GM12872 (cell line): ENCODE measurements at regions not wholly inside any gene's neighbourhood (a gene's known extent, or its start where the extent isn't known, plus 50 kb on each side); places are given as distances from the start of the nearest gene placed in this dataset.

ENCODE experiments used
- CTCF ChIP-seq: IDR thresholded peaks from 3 replicates; pipeline ENCODE4 v1.5.1; 2011; ENCODE audit warnings: low read depth, mild to moderate bottlenecking, low read length, moderate library complexity; ENCODE audit not compliant: insufficient read depth

DNA sequence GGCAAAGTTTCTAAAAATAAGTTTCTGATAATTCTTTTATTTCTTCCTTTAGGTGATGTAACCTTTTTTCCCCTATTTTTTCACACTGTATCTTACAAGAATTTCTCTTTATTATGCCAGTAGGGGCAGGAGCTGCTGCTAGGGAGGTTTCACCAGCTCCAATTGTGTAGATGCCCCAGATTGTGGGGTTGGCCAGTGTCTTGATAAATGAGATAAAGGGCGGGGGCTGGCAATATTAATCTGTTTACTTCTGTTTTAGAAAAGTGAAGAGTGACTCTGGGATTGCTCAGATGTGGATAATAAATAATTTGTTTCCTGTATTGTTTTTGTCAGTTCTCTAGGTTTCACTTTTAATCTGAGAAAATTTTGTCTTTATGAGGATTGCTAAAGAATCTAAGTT, 190.4 kb downstream of the MC4R start:
- TF ChIP-seq CTCF: no peak

DNA sequence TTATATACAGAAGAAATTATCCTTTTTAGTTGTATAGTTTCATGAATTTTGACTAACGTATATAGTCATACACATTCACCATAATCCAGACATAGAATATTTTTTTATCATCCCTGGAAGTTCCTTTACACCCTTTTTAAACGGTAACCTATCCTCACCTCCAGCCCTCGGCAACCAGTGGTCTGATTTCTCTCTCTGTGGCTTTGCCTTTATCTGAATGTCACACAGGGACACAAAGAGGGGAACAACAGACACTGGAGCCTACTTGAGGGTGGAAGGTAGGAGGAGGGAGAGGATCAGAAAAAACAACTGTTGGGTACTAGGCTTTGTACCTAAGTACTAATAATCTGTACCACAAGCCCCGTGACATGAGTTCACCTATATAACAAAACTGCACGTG, 191.9 kb downstream of the MC4R start:
- no peak for TF ChIP-seq CTCF

GRCh38 chr18:60176259-60176658, 196.3 kb downstream of the MC4R start:
- TF ChIP-seq CTCF: no peak

- TF ChIP-seq CTCF: no peak
Observed at GRCh38 chr18:60174832-60175231, 197.7 kb downstream of the MC4R start.

DNA sequence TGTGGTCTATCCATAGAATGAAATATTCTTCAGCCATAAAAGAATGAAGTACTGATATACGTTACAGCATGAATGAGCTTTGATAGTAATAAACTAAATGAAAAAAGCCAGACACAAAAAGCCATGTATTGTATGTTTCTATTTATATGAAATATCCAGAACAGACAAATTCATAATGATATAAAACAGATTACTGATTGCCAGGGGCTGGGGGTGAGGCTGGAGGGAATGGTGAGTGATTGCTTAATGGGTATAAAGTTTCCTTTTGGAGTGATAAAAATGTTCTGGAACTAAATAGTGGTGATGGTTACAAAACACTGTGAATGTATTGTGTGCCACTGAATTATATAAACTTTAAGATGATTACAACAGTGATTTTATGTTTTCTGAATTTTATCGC, 200.5 kb downstream of the MC4R start:
- TF ChIP-seq CTCF: no peak

DNA sequence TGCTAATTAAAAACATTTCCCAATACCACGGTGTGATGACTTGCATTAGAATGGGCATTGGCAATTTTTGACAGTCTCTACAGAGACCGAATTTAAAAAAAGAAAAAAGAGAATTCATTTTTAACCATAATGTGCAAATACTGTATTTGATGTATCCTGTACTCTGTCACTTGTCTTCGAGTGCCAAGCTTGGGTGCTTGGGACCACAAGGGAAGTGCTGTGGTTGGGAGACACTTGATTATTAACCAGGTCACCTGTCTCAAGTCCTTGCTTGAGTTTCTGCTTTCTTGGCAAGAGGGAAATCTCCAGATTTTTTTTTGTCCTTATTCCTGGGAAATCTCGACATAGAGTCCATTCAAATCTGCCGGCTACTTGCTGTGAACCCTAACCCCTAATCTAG, 209.0 kb downstream of the MC4R start:
- TF ChIP-seq CTCF: no peak

DNA sequence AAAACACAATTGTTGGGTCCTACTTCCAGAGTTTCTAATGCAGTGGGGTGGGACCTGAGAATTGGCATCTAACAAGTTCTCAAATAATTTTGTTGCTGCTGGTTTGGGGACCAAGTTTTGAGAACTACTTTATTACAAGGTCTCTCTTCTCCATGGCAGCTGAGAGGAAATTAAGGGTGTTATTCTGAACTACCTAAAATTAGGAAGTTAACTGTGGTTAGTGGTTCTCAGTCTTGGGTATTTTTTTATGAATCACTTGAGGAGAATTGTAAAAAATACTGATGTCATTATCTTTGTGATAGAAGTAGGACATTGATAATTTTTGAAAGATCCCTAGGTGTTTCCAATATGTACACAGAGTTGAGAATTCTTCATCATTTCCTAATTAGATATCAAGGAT, 210.2 kb downstream of the MC4R start:
- TF ChIP-seq CTCF: no peak

GRCh38 chr18:60157810-60158209, 214.8 kb downstream of the MC4R start:
- TF ChIP-seq CTCF: no peak
